ENCODE measurements at regions not wholly inside any gene's neighbourhood (a gene's known extent, or its start where the extent isn't known, plus 50 kb on each side); places are given as distances from the start of the nearest gene placed in this dataset.

DNA sequence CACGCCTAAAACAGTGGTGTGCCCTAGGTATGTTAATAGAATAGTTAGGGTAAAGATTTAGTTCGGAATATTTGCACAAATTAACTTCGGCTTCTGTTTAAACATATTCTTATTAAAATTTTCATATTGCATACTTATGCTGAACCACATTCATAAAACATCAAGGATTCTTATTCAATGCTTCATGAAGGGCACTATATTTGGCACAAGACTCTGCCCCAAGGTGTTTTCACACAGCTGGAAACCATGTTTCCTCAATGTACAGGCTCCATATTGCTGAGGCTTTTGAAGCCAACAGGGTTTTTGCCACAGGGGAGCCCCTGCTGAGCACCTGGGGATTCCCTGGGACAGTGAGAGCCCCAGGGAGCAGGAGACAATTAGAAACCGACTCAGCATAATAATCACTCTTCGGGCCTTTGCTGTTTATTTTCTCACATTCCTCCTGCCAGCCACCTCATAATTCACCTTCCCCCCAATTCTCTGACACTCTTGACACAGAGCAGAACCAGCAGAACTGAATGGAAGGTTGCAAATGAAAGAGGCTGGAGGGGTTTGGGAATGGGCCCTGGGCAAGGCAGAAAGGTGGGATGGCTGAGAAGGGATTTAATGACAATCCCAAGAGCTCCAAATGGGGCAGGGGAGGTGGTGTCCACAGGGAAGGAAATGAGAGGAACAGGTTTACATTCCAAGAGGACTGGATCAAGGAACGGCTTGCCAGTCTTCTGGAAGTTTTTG, 72.3 kb upstream of the POMP start:
- no peak for DNase-seq
- ChIA-PET CTCF (interaction anchor here (1.4 kb wide), 1 partner anchor 33 kb away, joined by 3 read pairs; no protein-coding TSS in a partner anchor), POLR2A (no interaction called here)
- peaks cover 2% of the 10 kb centered on the region for H3K27me3 Mint-ChIP-seq
- TF ChIP-seq, protein P1, sequence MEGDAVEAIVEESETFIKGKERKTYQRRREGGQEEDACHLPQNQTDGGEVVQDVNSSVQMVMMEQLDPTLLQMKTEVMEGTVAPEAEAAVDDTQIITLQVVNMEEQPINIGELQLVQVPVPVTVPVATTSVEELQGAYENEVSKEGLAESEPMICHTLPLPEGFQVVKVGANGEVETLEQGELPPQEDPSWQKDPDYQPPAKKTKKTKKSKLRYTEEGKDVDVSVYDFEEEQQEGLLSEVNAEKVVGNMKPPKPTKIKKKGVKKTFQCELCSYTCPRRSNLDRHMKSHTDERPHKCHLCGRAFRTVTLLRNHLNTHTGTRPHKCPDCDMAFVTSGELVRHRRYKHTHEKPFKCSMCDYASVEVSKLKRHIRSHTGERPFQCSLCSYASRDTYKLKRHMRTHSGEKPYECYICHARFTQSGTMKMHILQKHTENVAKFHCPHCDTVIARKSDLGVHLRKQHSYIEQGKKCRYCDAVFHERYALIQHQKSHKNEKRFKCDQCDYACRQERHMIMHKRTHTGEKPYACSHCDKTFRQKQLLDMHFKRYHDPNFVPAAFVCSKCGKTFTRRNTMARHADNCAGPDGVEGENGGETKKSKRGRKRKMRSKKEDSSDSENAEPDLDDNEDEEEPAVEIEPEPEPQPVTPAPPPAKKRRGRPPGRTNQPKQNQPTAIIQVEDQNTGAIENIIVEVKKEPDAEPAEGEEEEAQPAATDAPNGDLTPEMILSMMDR (IDR thresholded peaks at IDR 0.05), result no peak
- ATAC-seq, result no peak
- H3K4me1 Mint-ChIP-seq (ENCODE audit: low read depth), result peaks cover 18% of the 10 kb centered on the region
- no peaks in the 10 kb centered on the region for H3K36me3 Mint-ChIP-seq (ENCODE audit: low read depth)
- no peak overlapping the region for H3K27ac Mint-ChIP-seq
- no peak overlapping the region for H3K4me3 Mint-ChIP-seq
- intact Hi-C loops (cut with micrococcal nuclease), result no loop called here
- no peaks in the 10 kb centered on the region for H3K9me3 Mint-ChIP-seq

DNA sequence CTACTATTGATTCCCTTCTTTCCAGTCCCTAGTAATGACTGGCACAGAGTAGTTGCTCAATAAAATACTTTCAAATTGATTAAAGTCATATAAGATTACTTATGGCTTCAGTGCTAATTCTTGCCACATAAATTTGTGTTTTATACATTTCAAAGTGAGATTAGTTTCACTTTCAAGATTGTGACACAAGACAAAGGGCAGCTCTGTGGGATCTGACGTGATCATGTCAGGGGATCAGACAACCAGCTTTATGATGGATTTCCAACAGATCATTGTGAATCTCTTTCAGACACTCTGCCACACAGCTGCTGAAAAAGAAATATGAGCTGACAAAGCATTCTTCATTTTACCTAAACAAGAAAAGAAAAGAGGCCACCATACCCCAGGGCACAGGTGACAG, 73.4 kb upstream of the POMP start:
- ATAC-seq, result no peak
- H3K9me3 Mint-ChIP-seq, result no peaks in the 10 kb centered on the region
- TF ChIP-seq, protein P1 (IDR thresholded peaks at IDR 0.05), result no peak
- ChIA-PET POLR2A (no interaction called here), CTCF (interaction anchor here (1.4 kb wide), 1 partner anchor 32 kb away, joined by 3 read pairs; no protein-coding TSS in a partner anchor)
- no peaks in the 10 kb centered on the region for H3K36me3 Mint-ChIP-seq (ENCODE audit: low read depth)
- no peaks in the 10 kb centered on the region for H3K27me3 Mint-ChIP-seq
- DNase-seq, result no peak
- no peak overlapping the region for H3K4me3 Mint-ChIP-seq
- intact Hi-C loops (cut with micrococcal nuclease), result no loop called here
- H3K27ac Mint-ChIP-seq, result no peak overlapping the region
- H3K4me1 Mint-ChIP-seq (ENCODE audit: low read depth), result peaks cover 18% of the 10 kb centered on the region

DNA sequence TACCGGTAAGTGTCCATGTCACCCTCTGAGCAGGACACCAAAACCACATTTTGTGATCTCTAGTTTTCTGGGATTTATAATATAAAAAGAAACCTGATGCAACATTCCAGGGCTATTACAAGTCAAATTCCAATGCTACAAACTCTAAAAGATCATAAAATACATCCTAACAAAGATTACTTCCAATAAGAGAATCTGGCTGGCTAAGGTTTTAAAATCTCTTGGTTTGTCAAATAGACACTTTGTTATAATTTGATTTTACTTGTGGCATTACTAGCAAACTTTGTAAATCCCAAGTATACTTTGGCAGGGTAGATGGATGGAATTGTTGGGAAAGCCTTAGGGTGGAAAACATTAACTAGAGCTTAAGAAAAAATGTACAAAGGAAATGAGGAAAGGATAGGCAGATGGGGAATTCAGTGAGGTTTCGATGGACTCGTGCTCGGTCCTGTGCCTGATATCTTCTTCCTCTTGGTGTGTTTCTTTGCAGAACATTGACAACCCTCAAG, 74.0 kb upstream of the POMP start:
- peaks cover 18% of the 10 kb centered on the region for H3K4me1 Mint-ChIP-seq (ENCODE audit: low read depth)
- no peaks in the 10 kb centered on the region for H3K27me3 Mint-ChIP-seq
- TF ChIP-seq, protein P1 (IDR thresholded peaks at IDR 0.05), result no peak
- no peak overlapping the region for H3K27ac Mint-ChIP-seq
- no peaks in the 10 kb centered on the region for H3K9me3 Mint-ChIP-seq
- no peaks in the 10 kb centered on the region for H3K36me3 Mint-ChIP-seq (ENCODE audit: low read depth)
- POLR2A ChIA-PET, result no interaction called here
- intact Hi-C loops (cut with micrococcal nuclease), result no loop called here
- H3K4me3 Mint-ChIP-seq, result no peak overlapping the region
- no peak for ATAC-seq
- DNase-seq, result no peak
- CTCF ChIA-PET, result no interaction called here

DNA sequence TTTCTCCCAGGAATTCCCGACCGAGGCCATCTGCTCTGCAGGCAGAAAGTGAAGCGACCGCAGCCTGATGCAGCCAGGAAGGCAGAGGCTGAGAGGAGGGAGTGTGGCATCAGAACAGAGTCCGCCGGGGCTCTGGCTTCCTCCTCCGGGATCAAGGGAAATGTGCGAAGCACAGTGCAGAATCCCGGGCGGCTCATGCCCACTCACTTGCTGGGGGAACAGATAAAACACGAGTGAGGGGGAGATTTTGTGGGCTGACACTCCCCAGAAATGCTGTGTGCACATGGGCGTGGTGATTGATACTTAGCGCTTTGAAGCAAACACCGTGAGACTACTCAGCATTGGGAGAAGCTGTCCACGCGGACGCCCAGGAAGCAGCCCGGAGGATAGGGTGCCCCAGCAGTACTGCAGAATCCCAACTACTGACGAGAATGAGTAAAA, 75.3 kb upstream of the POMP start:
- intact Hi-C loops (cut with micrococcal nuclease), result no loop called here
- no peaks in the 10 kb centered on the region for H3K36me3 Mint-ChIP-seq (ENCODE audit: low read depth)
- TF ChIP-seq, protein P1 (IDR thresholded peaks at IDR 0.05), result no peak

DNA sequence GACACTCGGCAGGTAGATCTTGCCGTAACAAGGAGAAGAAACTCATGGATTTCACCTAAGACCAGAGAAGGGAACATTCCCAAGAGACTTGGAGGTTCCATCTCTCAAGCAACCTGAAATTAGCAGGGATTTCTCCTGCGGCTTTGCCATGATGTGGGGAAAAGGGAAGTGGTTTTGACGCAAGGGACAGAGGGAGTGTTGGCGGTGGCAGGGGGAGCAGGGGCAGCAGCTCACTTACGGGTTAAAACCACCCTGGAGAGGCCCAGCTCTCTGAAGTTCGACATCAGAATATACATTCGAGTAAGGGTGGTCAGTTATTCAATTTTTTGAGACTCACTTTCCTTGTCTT, 76.1 kb upstream of the POMP start:
- Mint-ChIP-seq H3K4me1 (ENCODE audit: low read depth) (peaks cover 18% of the 10 kb centered on the region), H3K4me3 (no peak overlapping the region), H3K36me3 (ENCODE audit: low read depth) (no peaks in the 10 kb centered on the region), H3K27me3 (no peaks in the 10 kb centered on the region), H3K27ac (peak overlapping the region; percentile 75), H3K9me3 (no peaks in the 10 kb centered on the region)
- DNase-seq (no peak), ATAC-seq (no peak)
- CTCF ChIA-PET, result interaction anchor here (1.7 kb wide), 1 partner anchor 54 kb away, joined by 3 read pairs; no protein-coding TSS in a partner anchor
- intact Hi-C loops (cut with micrococcal nuclease), result no loop called here
- POLR2A ChIA-PET, result no interaction called here
- TF ChIP-seq, protein P1 (IDR thresholded peaks at IDR 0.05), result no peak

More for the DNA sequence above, 75.3 kb upstream of the POMP start:
- no peak for ATAC-seq
- H3K4me1 Mint-ChIP-seq (ENCODE audit: low read depth), result peaks cover 18% of the 10 kb centered on the region
- H3K27me3 Mint-ChIP-seq, result no peaks in the 10 kb centered on the region
- ChIA-PET CTCF (interaction anchor here (1.7 kb wide), 1 partner anchor 53 kb away, joined by 3 read pairs; no protein-coding TSS in a partner anchor), POLR2A (no interaction called here)
- H3K9me3 Mint-ChIP-seq, result no peaks in the 10 kb centered on the region
- H3K4me3 Mint-ChIP-seq, result no peak overlapping the region
- no peak overlapping the region for H3K27ac Mint-ChIP-seq
- no peak for DNase-seq
